ENCODE measurements at regions not wholly inside any gene's neighbourhood (a gene's known extent, or its start where the extent isn't known, plus 50 kb on each side); places are given as distances from the start of the nearest gene placed in this dataset.

GRCh38 chr14:49220492-49220891 is 365.7 kb downstream of the RPS29 start:
- TF ChIP-seq EZH2 (IDR thresholded peaks at IDR 0.05; ENCODE audit: borderline replicate concordance, low read length) (no peak), CTCF (conservative IDR thresholded peaks at IDR 0.05 in 1 of 2, IDR thresholded peaks at IDR 0.05 in 1 of 2; ENCODE audit: extremely low read depth in 1 of 2, insufficient read depth in 1 of 2, low read depth in 1 of 2, low read length in 2 of 2) (no peak)

Measured in mammary epithelial cell (primary cell).